NCI-H2196 (cell line): ENCODE measurements at regions not wholly inside any gene's neighbourhood (a gene's known extent, or its start where the extent isn't known, plus 50 kb on each side); places are given as distances from the start of the nearest gene placed in this dataset.
"Not testable (repeated sequence)": the region's sequence is repeated elsewhere in the genome, so short reads cannot be mapped to it uniquely, and the experiment has no call there.

ENCODE experiments used
- DNase-seq: peaks from one replicate; lab custom pipeline; 2025; ENCODE audit not compliant: unreplicated experiment; lab: John Stamatoyannopoulos, UW

DNA sequence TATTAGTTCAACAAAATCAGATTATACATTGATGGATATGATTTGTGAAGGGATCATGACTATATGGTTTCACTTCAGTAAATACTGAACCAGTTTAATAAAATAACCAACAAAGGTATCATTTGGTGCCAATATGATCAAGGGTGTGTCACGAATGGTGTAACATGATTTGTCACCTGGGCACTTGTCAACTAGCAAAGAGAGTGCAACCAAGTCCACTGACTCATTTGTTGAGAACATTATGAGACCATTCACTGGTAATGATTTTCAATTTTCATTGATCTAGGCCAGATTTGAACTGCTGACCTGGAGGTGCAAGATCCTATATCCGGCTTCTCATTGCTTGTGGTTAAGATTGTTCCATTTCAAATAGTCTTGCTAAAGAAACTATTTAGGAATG, 1037.9 kb downstream of the ROBO2 start:
- no peak for DNase-seq

DNA sequence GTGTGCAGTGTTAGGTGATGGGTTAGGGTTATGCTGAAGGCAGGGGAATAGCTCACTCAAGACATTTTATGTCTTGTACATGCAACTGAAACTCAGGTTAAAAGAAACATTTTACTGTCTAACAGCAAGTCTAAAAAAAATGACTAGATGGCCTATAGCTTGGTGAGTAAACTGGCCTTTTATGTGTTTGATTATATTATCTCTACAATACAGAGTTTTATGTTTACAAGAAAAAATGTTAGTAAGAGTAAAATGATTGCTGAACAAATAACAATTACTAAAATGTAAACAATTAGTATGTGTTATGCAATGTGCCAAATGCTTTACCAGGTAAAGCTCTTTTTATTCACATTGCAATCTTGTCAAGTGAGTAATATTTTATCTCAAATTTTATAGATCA, 1039.6 kb downstream of the ROBO2 start:
- no peak for DNase-seq

DNA sequence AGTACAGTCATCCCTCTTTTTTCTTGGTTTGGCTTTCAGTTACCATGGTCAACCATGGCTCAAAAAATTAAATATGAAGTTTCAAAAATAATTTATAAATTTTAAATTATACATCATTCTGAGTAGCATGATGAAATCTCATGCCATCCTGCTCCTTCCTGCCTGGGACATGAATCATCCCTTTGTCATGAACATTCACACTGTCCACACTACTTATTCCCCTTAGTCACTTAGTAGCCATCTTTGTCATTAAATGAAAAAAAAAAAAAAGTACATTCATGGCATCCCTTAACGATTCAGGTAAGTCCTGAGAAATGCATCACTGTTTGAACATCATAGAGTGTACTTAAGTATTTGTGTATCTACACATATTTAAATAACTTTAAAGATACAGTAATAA, 1046.3 kb downstream of the ROBO2 start:
- no peak for DNase-seq

DNA sequence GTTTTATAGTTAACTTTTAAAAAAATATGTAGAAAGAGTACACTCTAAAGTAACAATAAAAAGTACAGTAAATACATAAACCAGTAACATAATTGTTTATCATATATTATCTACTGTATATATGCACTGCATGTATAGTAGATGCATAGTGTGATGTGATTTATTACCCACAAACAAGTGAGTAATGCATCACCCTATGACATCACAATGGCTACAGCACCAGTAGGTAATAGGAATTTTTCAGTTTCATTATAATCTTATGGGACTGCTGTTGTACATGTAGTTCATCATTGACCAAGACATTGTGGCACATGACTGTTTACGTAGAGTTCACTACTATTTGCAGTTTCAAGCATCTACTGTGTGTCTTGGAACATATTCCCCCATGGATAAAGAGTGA, 1047.2 kb downstream of the ROBO2 start:
- DNase-seq = no peak

DNA sequence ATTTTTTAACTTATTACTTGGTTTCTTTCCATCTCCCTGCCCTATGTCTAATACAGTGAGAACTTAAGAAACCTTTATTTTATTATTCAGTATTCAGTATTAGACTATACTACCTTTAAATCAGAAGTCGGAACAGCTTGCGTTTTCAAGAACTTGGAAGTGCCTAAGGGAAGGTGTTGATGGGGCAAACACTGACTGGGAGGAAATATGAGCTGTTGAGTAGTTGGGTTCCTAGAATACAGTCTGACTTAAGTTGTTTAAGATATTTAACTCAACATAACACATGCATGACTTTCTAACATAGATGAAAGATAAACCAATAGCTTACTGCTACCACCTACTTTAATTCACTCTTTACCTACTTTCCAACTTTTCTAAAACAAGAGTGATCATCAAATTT, 1048.1 kb downstream of the ROBO2 start:
- DNase-seq = no peak

DNA sequence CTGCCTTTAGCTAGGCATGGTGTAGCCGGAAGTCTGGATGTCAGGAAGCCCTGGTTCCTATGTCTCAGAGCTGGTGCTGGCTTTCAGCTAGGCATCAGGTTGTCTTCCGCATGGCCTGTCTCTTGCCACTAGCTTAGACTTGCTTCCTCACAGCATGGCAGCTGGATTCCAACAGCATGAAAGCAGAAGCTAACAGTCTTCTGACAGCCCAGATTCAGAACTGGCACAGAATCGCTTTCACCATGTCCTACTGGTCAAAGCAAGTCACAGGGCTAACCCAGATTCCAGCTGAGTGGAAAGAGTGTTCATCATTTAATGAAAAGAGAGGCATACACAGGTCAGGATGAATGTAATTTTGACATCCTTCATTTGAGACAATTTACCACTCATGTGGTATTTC, 1050.5 kb downstream of the ROBO2 start:
- DNase-seq = no peak

DNA sequence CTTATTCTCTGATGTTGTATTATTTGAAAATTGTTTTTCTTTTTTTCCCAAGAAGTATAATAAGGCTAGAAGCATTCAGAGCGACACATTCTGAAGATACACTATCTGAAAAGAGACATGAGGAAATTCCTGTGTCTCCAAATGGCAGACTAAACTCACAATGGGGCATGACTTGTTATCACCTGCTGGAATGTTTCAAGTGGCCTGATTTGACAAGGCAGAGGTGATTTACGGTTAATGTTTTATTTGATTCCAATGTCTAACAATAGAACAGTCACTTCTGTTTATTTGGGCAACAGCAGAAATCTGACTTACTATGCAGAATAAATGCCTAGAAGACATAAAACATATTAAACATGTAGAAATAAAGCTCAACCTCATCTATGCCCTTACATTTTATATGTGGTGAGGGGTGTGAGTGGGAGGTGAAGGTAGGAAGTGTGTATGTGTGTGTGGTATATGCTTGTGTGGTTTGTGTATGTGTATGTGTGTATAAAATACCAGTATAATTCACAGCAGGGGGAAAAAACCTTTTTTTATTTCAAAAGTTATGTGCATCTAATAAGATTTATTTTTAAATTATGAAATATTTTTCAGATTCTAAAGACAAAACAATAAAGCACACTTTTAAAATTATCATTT, 1051.7 kb downstream of the ROBO2 start:
- no peak for DNase-seq

DNA sequence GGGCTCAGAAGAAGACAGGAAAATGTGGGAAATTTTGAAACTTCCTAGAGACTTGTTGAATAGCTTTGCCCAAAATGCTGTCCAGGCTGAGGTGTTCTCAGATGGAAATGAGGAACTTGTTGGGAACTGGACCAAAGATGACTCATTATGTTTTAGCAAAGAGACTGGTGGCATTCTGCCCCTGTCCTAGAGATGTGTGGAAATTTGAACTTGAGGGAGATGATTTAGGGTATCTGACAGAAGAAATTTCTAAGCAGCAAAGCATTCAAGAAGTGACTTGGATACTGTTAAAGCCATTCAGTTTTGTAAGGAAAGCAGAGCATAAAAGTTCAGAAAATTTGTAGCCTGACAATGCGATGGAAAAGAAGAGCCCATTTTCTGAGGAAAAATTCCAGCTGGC, 1052.7 kb downstream of the ROBO2 start:
- DNase-seq = not testable (repeated sequence)

DNA sequence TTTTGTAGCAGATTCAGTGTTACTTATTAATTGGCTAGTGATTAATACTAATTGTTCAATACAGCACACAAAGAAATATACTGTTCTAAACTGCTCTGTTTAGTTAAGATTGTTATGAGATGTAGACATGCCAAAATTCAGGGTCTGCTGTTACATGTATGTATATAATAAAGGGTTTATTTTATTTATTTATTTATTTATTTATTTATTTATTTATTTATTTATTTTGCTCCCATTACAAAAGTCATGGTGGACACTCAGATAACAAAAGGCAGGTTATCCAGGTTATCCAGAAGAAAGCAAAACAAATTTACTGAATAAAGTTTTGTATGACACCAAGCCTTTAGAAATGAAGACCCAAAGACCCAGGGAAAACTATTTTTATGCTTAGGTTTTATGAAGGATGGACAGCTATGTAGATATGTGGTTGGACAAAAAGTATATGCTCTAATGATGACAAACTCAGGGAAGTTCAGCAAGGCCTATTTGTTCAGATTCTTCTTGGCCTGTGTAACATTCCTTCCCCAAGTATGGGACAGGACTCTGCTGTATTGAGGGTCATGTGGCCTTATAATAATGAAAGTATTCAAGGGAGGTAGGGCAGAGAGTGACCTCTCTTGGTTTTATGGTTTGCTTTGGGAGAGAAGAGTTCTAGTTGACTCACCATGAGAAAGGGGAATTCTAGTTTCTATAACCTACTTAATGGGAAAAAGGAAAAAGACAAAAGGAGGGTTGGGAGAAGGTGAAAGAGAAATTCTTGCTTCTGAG, 1056.8 kb downstream of the ROBO2 start:
- no peak for DNase-seq

DNA sequence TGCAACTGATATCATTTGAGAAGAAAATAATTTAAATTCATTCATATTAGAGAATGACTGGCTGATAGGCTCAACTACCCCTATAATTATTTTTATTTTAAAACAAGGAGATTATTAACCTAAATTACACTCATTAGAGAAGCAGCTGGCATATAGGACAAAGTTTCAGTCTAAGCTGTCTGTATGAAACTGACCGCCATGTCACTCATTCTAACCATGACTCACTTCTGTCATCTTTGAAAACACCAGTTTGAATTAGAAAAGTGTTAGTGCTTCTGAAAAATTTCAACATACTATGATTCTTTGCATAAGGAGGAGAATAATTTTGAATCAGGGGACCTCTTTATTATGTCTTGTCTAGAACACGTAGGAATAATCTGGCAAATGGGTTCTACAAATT, 1058.5 kb downstream of the ROBO2 start:
- DNase-seq = no peak

DNA sequence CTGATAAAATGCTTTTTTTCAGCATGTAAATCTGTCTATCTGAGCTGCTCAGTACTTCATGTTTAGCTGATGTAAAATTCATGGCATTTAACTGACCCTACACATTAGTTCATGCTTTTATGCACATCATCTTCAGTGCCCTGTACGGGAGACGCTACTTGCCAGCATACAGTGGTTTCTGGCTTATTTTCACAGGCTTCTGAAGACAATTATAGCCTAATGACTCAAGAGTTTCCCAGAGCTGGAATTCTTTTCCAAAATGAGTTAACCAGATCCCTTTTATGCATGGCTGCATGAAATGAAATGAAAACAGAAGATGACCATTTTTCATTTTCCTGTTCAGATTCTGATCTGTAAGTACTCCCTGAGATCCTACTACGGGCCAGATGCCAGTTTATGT, 1061.5 kb downstream of the ROBO2 start:
- DNase-seq = no peak

DNA sequence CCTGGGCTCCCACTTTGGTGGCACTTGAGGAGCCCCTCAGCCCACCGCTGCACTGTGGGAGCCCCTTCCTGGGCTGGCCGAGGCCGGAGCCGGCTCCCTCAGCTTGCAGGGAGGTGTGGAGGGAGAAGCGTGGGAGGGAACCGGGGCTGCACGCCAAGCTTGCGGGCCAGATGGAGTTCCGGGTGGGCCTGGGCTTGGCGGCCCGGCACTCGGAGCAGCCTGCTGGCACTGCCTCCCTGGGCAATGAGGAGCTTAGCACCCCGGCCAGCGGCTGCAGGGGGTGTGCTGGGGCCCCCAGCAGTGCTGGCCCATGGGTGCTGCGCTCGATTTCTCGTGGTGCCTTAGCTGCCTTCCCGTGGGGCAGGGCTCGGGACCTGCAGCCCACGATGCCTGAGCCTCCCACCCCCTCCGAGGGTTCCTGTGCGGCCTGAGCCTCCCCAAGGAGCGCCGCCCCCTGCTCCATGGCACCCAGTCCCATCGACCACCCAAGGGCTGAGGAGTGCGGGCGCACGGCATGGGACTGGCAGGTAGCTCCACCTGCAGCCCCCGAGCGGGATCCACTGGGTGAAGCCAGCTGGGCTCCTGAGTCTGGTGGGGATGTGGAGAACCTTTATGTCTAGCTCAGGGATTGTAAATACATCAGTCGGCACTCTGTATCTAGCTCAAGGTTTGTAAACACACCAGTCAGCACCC, 1068.5 kb downstream of the ROBO2 start:
- not testable (repeated sequence) for DNase-seq

DNA sequence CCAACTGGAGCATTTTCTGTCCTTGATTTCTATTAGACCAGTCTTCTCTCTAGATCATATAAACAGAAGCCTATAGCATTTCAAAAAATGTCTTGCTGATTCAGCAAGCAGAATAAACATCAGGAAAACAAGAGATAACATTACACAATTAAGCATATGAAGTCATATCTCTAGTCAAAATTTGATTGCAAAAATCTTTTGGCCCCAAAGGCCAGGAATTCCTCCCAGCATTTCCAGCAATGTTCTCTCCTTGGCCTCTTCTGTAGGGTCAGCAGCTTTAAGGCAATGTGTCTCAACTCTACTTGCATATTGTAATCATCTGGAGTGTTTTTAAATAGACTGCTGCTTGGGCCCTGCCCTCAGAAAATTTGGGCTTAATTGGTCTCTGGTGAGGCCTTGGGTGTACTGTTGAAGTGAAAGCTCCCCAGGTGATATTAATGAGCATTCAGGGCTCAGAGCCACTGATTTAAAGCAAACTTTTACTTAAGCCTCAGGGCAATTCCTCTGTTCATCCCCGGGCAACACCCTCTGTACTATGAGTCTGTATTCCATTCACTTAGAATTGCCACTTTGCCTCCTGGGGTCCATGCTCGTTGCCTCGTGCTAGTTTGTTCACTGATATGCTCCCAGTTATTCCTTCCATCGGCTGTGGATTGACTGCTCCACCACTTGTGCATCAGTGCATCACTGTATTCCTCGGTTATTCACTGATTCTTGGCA, 1072.6 kb downstream of the ROBO2 start:
- no peak for DNase-seq

DNA sequence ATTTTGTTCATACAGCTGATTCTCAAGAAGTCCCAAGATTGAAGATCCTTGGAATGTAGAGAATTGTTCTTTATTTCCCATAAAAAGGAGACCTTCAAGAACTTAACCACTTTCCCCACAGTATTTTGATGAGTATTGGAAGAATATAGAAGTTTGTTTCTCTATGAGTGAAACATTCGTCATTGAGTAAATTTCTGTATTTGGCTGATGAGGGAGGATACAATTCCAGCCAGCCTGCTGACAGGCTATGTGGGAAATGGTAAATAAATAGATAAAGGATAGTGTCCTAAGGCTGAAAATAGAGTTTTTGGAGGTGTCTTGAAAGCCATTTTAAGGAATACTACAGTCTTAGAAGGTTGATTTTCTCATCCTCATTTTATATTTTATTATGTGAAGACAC, 1076.1 kb downstream of the ROBO2 start:
- DNase-seq = no peak

DNA sequence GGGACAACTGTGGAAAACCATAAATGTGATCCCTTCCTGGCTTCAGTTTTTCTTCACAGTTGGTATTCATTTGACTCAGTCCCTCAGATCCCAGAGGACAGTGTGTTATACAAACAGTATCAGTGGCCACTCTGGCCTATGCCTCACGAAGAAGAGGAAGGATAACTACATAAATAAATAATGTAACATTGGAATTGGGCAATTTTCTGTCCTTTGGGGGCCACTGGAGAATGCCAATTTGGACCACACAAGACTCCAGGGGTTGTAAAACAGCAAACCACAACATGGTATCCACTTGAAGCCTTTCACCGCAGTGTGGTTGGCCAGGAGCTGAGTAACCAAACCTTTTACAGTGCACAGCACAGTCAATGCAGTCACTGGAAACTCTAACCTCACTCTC, 1077.0 kb downstream of the ROBO2 start:
- no peak for DNase-seq

DNA sequence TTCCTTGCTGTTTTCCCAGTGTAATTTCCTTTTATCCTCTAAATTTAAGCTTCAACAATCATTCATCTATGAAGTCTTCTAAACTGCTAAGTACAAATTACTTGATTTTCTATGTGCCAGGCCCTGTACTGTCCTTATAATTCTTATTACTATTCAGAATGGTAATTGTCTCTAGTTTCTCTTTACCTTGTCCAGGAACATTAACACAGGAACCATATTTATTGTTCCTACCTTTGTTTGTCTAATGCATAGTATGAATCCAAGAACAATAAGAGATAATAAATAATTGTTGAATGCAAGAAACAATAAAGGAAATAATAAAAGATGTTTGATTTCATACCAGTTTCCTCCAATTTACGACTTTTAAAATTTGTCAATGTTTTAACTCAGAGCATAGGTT, 1083.2 kb downstream of the ROBO2 start:
- no peak for DNase-seq

DNA sequence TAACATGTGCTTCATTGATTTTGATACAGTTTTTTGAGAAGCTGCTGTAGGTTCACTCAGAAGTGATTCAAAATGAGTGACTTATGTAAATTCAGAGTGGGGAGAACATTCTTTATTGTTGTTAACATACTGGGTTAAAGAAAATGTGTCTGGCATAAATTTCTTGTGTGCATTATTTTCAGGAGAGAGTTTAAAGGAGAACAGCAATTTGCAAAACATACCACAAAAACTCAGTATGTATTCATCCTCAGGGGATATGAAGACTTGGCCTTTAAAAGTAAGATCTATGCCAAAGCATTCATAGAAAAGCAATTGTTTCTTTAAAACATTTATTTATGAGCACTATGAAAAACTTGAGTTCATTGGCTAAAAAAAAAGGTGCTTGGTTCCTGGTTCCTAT, 1089.8 kb downstream of the ROBO2 start:
- DNase-seq = no peak

DNA sequence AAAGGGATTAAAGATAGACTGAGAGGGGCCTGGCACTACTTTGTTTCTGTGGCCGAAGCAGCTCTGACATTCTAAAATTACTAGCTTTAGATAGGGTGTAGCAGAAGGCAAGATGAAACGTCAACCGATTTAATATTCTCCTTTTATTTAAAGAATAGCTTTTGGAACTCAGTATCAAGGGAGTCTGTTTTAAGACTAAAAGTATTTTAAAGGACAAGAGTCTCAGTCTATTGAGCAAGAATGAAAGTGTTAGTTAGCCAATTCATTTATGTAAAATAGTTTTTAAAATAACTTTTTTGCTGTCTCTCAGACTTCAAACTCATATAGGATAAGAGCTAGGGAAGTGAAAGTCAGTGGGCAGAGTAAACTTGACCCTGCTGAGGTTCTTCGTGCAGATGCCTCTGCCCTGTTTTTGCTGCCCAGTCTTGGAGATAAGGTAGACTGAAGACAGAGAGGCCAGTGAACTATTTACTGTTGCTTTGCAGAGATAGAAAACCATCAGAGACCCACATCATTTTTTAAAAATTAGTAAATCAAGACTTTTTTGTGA, 1090.9 kb downstream of the ROBO2 start:
- no peak for DNase-seq

DNA sequence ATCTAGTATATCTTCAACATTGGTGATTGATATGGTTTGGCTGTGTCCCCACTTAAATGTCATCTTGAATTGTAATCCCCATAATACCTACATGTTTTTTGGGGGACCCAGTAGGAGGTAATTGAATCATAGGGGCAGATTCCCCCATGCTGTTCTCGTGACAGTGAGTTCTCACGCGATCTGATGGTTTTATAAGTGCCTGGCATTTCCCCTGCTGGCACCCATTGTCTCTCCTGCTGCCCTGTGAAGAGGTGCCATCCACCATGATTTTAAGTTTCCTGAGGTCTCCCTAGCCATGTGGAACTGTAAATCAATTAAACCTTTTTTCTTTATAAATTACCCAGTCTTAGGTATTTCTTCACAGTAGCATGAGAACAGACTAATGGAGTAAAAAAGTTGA, 1094.6 kb downstream of the ROBO2 start:
- no peak for DNase-seq

DNA sequence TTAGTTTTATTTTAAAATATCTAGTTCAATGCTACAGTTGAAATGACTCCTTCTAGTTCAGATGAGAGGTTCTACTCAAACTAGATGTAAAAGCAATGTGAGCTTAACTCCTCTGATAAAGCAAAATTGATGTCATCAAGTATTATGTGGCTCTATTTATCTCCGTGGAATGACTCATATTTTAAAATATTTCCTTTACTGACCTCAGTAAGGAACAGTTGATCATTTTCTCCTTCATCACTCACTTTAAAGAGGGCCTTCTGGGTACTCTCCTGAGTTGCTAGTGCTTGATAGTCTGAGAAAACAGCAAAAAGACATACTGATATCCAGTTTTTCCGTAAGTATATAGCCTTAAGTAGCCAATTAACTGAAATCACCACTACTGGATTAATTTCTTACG, 1099.3 kb downstream of the ROBO2 start:
- no peak for DNase-seq

DNA sequence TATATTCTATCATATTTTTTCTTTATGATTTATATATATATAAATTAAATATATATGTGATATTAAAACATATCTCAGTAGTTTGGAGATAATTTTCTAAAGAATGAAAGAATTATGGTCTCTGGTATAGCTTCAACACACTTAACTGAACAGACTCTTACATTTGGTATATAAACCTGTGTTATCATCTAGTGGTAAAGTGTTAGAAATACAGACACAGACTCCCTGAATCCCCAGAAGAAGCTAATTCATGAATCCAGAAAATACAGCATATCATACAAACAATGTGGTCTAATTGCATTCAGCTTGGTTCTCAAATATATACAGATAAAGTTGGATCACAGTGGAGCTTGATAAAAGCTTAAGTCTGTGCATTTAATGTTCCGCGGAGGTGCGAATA, 1100.4 kb downstream of the ROBO2 start:
- DNase-seq = no peak
